ENCODE measurements at regions not wholly inside any gene's neighbourhood (a gene's known extent, or its start where the extent isn't known, plus 50 kb on each side); places are given as distances from the start of the nearest gene placed in this dataset.

DNA sequence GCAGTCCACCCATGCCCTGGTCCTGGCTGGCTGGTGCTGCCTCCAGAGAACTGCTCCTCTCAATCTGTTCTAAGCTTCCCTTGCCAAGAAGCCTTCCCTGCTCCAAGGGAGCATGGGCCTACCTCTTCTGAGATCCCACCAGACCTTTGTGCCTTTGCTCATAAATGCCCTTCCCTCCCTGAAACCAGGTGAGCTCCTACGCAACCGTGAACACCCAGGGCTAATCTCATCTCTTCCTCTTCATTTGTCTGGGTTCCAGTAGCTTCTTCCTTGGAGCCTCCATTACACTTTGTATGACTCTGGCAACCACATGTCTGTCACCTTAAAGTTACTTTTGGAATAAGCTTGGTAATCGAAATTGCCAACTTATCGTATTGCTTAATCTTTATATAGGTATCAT is 270.6 kb downstream of the PBX3 start:
- DNase-seq (ENCODE audit: low read depth in 2 of 2), result no peak

DNA sequence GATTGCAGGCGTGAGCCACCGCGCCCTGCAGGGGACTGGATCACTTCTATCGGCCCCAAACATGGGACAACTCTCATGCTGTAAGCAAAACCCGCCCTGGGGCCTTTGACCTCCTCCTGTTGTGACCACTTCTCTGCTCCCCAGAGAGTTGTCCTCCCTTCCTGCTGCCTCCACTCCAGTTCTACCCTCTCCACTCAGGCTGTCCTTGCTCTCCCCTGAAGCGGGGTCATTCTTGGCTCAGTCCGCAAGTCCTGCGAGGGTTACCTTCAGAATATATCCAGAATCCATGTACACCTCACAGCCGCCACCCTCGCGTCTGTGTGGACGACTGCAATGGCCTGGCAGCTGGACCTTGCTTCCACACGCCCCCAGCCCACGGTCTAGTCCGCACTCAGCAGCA is 273.7 kb downstream of the PBX3 start:
- no peak for DNase-seq (ENCODE audit: low read depth in 2 of 2)

DNA sequence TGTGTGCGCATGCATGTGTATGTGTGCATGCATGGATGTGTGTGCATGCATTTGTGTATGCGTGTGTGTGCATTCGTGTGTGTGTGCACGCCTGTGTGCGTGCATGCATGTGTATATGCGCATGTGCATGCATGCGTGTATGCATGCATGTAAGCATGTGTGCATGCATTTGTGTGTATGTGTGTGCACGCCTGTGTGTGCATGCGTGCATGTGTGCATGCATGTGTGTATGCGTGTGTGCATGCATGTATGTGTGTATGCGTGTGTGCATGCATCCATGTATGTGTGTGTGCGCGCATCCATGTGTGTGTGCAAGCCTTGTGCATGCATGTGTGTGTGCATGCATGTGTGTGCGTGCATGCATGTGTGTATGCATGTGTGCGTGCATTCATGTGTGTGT is 276.8 kb downstream of the PBX3 start:
- no peak for DNase-seq (ENCODE audit: low read depth in 2 of 2)

DNA sequence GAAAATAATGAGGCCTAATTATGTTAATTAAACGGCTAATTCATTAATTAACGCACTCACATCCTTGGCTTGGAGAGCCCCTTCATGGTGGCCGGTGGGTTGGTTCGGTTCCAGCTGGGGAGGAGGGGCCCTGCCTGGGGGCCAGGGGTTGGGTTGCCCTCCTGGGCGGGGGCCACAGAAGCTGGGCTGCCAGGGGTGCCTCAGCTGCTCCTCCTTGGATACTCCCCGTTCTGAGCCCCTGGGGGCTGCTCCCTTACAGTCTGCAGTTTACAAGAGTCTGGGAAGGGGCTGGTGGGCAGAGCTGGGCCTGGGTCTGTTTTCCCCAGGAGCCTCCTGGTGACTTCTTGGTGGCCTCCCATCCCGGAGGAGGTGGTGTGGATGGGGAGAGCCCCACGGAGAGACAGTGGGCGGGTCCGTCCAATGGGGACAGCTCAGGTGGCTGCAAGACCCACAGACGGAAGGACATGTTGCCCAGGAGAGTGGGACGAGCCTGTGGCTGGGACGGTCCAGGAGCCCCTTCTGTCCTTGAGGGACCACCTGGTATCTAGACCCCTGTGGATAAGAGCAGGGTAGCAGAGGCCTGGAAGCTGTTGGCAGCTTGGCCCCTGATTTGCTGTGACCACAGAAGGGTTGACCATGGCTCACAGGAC is 277.5 kb downstream of the PBX3 start:
- DNase-seq (ENCODE audit: low read depth in 2 of 2), result no peak

DNA sequence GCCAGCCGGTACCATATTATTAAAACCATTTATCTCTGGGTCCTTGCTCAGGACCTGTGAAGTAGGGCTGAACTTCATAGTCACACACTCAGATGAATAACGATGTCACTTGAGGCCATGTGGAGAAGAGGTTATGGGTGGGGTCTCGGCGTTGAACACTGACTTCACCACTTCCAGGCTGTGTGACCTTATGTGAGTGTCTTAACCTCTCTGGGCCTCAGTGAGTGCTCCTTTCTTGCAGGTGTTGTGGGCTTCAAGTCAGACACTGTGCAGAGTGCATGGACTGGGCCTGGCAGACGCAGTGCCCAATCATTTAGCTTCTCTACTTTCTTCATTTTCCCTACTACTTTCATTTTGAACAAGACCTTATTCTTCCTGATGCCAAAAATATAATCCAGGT is 278.8 kb downstream of the PBX3 start:
- no peak for DNase-seq (ENCODE audit: low read depth in 2 of 2)

DNA sequence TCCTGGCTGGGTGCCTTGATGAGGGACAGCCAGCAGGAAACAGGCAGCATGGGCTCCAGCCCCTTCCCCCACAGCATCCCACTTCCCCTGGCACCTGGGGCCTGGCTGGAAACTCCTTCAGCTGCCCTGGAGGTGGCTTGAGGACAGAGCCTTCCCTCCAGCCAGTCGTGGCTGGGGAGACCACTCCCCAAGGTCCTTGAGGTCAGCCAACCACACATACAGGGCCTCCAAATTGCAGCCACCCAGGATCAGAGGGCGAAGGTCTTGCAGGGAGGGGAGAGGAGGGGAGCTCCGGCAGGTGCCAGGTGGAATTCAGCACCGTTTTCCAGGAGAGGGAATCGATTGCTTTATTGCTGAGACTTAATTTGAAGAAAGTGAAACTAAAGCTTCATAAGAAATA is 280.4 kb downstream of the PBX3 start:
- DNase-seq (ENCODE audit: low read depth in 2 of 2), result no peak

DNA sequence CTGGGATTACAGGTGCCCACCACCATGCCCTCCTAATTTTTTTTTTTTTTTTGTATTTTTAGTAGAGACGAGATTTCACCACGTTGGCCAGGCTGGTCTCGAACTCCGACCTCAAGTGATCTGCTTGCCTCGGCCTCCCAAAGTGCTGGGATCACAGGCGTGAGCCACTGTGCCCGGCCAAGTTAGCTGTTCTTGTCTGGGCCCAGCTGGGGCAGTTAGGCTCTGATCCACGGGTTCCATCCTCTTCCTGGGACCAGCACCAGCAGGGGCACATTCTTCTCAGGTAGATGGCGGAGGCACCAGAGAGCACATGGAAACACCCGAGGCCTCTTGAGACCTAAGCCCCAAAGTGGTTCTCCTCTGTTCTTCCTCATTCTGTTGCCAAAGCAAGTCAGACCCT is 281.6 kb downstream of the PBX3 start:
- DNase-seq (ENCODE audit: low read depth in 2 of 2), result no peak

DNA sequence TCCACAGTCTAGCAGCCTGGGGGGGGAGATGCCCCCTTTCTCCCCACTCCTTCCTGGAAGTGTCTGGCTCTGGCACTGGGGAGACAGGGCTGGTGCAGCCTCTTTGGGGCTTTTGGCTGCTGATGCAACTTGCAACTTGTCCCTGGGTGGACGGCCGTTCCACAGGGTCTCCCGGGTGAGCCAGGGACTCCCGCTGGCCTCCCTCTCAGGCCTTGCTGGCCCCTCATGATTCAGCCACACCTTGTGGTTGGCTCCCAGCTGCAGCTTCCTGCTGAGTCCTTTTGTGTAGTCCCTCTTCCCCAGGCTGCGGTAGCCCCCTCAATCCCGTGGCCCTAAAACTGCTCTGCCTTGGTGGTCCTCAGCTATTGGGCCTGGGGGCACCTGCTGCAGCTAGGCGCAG is 283.5 kb downstream of the PBX3 start:
- DNase-seq (ENCODE audit: low read depth in 2 of 2), result no peak

DNA sequence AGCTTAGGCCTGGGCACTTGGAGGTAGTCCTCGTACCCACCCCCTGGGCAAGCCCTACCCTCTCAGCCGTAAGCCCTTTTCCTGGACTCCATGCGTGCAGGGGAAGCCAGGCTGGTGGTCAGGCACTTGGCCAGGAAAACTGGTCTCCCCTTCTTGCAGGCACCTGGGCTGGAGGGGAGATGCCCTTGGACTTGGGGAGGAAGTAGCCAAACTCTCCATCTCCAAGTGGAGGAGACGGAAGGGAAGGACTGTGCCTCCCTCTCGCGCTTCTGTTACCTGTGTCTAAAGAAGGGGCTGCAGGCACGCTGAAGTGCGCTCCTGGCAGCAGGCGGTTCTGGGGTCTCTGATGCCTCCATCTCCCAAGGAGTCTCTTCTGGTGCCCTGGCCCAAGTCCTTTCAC is 283.9 kb downstream of the PBX3 start:
- no peak for DNase-seq (ENCODE audit: low read depth in 2 of 2)

DNA sequence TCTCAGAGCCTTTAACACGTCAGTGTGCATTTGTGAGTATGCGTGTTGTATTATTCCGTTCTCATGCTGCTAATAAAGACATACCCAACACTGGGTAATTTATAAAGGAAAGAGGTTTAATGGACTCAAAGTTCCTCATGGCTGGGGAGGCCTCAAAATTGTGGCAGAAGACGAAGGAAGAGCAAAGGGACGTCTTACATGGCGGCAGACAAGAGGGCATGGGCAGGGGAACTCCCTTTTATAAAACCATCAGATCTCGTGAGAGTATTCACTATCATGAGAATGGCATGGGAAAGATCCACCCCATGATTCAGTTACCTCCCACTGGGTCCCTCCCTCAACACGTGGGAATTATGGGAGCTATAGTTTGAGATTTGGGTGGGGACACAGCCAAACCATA is 285.0 kb downstream of the PBX3 start:
- no peak for DNase-seq (ENCODE audit: low read depth in 2 of 2)

DNA sequence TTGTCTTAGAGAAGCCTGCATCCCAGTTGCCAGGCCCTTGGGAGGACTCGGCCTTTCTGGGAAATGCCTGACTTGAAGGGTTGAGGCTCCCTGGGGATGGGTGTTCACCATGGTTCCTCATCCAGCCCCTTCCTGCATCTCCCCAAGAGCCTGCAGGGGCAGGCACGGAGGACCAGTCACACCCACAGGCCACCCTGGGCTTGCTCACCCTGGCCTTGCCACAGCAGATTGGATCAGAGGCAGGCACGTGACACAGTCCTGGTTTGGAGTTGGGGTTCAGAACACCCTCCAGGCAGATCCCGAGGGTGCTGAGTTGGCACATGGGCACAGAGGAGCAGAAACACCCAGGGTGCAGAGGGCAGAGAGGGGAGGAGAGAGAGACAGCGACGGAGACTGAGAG is 286.1 kb downstream of the PBX3 start:
- no peak for DNase-seq (ENCODE audit: low read depth in 2 of 2)

DNA sequence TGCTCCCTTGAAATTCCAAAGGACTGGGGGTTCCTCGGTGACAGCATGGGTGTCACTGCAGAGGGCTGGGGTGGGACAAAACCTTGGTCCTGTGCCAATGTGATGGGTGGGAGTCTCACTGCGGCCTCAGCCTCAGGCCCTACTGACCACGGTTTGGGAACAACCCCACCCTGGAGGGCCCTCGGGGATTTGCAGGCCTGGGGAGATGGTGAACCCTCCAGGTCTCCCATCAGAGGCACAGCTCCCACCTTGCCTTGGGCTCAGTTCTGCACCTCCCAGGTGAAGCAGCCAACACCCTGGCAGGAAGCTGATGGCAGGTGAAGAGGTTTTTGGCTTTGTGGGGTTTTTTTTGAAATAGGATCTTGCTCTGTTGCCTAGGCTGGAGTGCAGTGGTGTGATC is 286.8 kb downstream of the PBX3 start:
- DNase-seq (ENCODE audit: low read depth in 2 of 2), result no peak

DNA sequence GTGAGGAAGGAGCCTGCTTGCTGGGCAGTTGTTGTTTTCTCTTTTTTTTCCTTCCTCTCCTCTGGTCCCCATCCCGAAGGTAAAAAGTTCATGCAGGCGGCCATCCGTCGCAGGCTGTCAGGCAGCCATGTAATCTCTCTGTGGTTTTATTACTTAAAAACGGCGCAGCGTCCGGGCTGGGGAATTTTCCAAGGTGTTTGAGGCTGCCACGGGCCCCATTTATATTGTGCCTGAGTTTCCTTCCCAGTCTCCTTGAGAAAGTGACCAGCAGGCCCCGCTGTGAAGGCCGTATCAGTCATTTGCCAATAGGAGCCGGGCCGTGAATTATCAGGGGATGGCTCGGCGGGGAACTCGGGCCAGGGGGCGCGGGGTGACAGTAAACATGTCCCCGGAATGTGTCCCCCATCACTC is 289.7 kb downstream of the PBX3 start:
- DNase-seq (ENCODE audit: low read depth in 2 of 2), result no peak

DNA sequence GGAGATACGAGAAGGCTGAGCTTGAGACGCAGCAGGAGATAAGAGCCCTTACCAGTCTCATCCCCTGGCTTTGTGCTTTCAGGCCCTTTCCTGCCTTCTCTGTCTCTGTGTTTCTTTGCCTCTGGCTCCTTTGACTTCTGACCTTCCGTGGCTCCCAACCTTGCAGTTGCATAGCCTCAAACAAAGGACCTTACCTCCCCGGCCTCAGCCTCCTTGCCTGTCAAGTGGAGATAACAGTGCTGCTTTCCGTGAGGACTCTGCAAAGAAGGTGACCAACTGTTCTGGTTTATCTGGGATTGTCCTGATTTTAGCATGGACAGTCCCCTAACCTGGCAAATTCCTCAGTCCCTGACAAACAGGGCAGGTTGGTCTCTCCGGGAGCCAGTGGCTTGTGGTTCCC is 287.8 kb upstream of the MVB12B start:
- DNase-seq (ENCODE audit: low read depth in 2 of 2), result no peak

DNA sequence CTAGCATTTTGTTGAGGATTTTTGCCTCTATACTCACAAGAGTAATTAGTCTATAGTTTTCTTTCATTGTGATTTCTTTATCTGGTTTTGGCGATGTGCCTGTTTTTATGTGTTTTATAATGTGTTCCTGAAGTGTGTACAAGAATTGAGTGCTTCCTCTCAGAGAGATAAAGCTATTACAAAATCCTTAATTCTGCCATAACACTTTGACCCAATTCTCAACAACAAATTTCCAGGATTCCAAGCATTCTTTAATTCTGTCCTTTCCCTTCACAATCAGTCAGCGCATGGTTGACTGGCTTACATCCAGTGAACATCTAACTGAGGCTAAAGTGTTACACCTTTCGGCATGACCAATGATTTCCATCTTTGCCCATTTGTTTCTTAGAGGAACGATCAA is 282.9 kb upstream of the MVB12B start:
- no peak for DNase-seq (ENCODE audit: low read depth in 2 of 2)

DNA sequence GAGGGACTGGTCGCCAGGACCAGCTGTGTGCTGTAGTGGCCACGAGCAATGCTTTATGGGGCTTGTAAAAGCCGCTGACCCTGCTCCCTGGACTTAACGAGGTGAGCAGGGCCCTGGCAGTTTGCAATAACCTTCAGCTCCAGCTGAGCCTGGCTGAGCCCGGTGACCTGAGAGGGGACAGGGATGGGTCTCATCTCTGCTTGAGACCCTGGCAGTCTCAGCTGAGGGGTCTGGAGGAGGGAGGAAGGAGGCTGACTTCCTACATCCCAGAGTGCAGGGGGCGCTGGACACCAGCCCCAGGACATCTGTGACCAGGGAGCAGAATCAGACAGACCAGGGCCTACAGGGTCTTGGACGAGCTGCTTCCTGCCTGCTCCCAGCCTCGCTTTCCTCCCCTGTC is 277.5 kb upstream of the MVB12B start:
- DNase-seq (ENCODE audit: low read depth in 2 of 2), result no peak

DNA sequence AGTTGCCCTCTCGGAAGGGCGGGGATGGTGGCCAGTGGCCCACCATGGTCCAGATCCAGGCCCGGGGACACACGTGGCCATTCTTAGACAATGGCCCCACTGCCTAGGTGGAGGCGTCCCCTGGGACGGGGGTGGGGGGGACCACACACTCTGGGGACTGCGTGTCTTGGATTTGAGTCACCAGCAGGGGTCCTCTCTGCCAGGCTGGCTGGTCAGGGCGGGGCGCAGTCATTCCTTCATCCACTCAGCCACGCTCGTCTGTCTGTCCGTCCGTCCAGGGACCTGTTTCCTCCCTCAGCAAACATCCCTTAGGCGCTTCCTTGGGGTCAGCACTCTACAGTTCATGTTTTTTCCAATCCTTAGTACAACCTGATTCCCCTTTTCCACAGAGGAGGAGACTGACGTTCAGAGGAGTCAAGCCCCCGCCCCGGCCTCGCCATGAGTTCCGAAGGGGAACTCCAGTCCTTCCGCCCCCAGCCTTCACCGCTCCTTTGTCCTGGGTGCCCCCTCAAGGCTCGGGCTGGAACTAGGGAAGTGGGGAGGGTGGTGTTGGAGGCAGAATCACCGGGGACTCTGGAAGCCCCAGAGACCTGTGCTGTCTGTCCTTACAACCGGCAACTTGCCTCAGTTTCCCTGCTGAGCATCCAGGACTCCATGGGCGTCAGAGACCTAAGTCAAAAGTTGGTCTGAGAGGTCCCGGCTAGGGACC is 276.6 kb upstream of the MVB12B start:
- no peak for DNase-seq (ENCODE audit: low read depth in 2 of 2)

DNA sequence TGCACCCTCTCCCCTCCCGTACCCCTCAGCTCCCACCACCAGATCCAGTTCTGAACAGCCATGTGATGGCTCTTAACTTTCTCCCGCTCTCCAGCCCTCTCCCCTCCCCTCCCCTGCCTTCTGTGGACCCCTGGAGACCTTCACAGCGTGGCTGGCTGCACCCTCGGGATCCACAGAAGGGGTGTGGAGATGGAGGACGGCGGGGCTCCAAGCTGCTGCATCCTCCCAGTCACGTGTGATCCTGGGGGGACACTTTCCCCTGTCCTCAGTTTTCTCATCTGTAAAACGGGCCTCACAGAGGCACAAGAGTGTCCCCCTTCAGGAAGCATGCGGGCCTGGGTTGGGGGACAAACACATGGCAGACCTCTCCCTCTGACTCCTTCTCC is 276.0 kb upstream of the MVB12B start:
- DNase-seq (ENCODE audit: low read depth in 2 of 2), result no peak

DNA sequence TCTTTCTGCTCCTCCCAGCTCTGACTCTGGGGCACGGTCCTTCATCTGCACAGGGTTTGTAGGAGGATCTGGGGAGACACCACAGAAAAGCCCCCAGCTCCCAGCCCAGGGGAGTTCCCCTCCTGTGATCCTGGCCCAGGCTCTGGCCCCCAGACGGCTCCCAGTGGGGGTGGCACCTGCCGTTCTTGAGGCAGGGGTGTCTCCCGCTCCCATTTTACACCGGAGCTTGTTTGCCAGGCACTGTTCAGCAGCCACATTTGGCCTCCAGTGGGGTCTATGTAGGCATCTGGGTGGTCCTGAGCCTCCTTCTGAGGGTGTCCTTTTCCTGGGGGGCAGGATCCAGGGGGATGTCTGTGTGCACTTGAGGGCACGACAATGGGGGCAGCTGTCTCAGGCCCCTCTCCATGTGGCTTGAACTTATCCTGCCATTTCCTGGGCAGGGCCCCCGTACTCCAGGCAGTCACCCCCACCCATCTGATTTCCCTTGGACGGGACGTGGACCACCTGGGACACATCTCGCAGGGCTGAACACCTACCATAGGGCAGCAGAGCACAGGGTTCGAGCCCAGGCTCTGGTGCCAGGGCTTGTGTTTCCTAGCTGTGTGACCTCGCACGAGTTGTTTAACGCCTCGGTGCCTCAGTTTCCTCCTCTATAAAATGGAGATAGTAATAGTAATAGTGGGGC is 275.0 kb upstream of the MVB12B start:
- DNase-seq (ENCODE audit: low read depth in 2 of 2), result no peak

DNA sequence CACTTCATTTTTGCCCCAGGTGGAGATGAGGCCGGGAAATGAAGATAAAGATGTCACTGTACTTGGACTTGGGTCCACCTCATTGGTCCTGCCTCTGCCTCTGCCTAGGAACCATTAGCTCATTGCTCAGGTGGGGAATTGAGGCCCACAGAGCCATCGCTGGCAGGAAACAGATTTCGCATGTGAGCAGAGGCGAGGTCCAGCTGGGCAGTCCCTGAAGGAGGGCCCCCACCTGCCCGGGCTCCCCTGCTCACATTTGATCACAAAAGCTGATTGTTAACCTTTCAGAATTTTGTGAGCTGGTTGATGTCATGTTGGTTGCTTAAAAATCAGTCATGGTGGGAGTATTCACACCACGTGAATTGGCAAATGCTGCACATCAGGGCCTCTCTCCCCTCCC is 273.8 kb upstream of the MVB12B start:
- no peak for DNase-seq (ENCODE audit: low read depth in 2 of 2)

DNA sequence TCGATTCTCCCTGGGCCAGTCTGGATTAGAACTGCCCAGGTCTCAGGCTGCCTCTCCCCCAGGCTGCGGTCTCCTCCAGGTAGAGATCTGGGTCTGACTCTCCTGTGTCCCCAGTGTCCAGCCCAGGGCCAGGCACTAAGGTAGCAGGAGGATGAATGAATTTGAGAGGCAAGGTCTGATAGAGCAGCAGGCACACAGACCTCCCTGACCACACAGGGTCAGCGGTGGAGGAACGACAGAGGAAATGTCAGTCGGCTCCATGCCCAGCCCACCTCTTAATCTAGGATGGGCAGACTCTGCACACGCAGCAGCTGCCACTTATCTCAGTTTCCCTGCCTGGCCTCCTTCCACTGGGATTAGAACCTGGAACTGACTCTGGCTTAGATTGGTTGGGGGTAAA is 272.7 kb upstream of the MVB12B start:
- no peak for DNase-seq (ENCODE audit: low read depth in 2 of 2)

DNA sequence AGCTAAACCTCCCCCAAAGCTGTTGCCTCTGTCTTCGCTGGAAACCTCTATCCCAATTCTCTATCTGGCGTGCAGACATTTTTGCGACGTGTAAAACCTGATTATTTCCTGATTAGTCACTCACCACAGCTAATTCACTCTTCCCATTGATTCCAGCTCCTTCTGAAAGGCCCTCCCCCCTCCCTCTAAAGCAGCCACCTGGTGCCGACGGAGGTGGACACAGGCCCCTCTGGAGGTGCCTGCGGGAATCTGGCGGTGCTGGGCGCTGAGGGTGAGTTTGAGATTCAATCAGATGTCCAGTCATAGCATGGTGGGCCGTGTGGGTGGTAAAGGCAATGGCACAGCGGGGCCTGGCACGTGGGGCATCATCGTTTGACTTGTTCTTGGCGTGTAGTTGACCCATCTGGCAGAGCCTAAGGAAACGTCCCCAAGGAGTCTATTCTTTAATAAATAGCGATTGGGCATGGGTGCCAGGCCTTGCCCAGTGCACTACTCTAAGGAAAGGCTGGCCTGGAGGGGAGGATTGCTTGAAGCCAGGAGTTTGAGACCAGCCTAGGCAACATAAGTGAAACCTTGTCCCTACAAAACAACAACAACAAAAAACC is 271.1 kb upstream of the MVB12B start:
- DNase-seq (ENCODE audit: low read depth in 2 of 2), result no peak
